GM19397 (cell line): ENCODE measurements at regions not wholly inside any gene's neighbourhood (a gene's known extent, or its start where the extent isn't known, plus 50 kb on each side); places are given as distances from the start of the nearest gene placed in this dataset.
A peak's percentile ranks its signal among the peaks of the same experiment; 100 is the strongest.
"Not testable (repeated sequence)": the region's sequence is repeated elsewhere in the genome, so short reads cannot be mapped to it uniquely, and the experiment has no call there.

Experiments used
- ATAC-seq: cut with Tn5 transposase; IDR thresholded peaks from one replicate; pipeline ENCODE4 v1.9.1; 2021; ENCODE audit warnings: mild to moderate bottlenecking, moderate library complexity; ENCODE audit not compliant: unreplicated experiment

GRCh38 chr9:40097992-40098391 lies 742.5 kb downstream of the SPATA31A1 start:
- not testable (repeated sequence) for ATAC-seq

- ATAC-seq = peak; percentile 94
These were observed 750.7 kb downstream of the SPATA31A1 start for GRCh38 chr9:40106003-40106782.

- ATAC-seq = not testable (repeated sequence)
These were observed 751.3 kb downstream of the SPATA31A1 start for GRCh38 chr9:40106783-40107248.

GRCh38 chr9:40107251-40107650 lies 751.8 kb downstream of the SPATA31A1 start:
- ATAC-seq = not testable (repeated sequence)

- not testable (repeated sequence) for ATAC-seq
These were observed 753.0 kb downstream of the SPATA31A1 start for GRCh38 chr9:40108465-40108864.

- ATAC-seq = not testable (repeated sequence)
These were observed 755.3 kb downstream of the SPATA31A1 start for GRCh38 chr9:40110751-40111150.

- not testable (repeated sequence) for ATAC-seq
These were observed 756.1 kb downstream of the SPATA31A1 start for GRCh38 chr9:40111571-40111970.

GRCh38 chr9:40130598-40130997 lies 775.1 kb downstream of the SPATA31A1 start:
- ATAC-seq = not testable (repeated sequence)

- ATAC-seq = peak; percentile 48
These were observed 813.7 kb downstream of the SPATA31A1 start for GRCh38 chr9:40169204-40169603.

GRCh38 chr9:40173316-40173715 lies 817.8 kb downstream of the SPATA31A1 start:
- not testable (repeated sequence) for ATAC-seq

GRCh38 chr9:40174035-40174434 lies 818.6 kb downstream of the SPATA31A1 start:
- not testable (repeated sequence) for ATAC-seq

GRCh38 chr9:40177403-40177802 lies 821.9 kb downstream of the SPATA31A1 start:
- ATAC-seq = not testable (repeated sequence)

- ATAC-seq = not testable (repeated sequence)
These were observed 835.9 kb downstream of the SPATA31A1 start for GRCh38 chr9:40191403-40191802.

GRCh38 chr9:40192162-40192561 lies 836.7 kb downstream of the SPATA31A1 start:
- not testable (repeated sequence) for ATAC-seq

GRCh38 chr9:40196165-40196714 lies 840.8 kb downstream of the SPATA31A1 start:
- ATAC-seq = not testable (repeated sequence)

GRCh38 chr9:40196803-40197202 lies 841.3 kb downstream of the SPATA31A1 start:
- ATAC-seq = not testable (repeated sequence)

GRCh38 chr9:40221596-40222233 lies 866.2 kb downstream of the SPATA31A1 start:
- not testable (repeated sequence) for ATAC-seq

- not testable (repeated sequence) for ATAC-seq
These were observed 867.2 kb downstream of the SPATA31A1 start for GRCh38 chr9:40222617-40223200.

GRCh38 chr9:40223353-40223752 lies 867.9 kb downstream of the SPATA31A1 start:
- ATAC-seq = not testable (repeated sequence)
